Osteoblast (primary cell): ENCODE measurements at regions not wholly inside any gene's neighbourhood (a gene's known extent, or its start where the extent isn't known, plus 50 kb on each side); places are given as distances from the start of the nearest gene placed in this dataset.

ENCODE experiments used
- DNase-seq: peaks from one replicate; pipeline ENCODE4 v3.0.0; 2011; ENCODE audit warnings: low spot score, mixed read lengths; ENCODE audit not compliant: insufficient read length; ENCODE audit errors: missing footprints
- H2AFZ ChIP-seq: 2 replicates; pipeline ENCODE4 v1.6.0; 2011; ENCODE audit warnings: mild to moderate bottlenecking, low read length
- H3K27ac ChIP-seq: 2 replicates; pipeline ENCODE4 v1.5.1; 2011; ENCODE audit warnings: mild to moderate bottlenecking, low read depth, low read length, moderate library complexity
- H3K27me3 ChIP-seq: 2 replicates; pipeline ENCODE4 v1.6.0; 2012; ENCODE audit warnings: mild to moderate bottlenecking, control low read depth, inconsistent platforms, low read length, moderate library complexity; ENCODE audit not compliant: insufficient read depth
- H3K36me3 ChIP-seq: 2 replicates; pipeline ENCODE4 v1.5.1; 2011; ENCODE audit warnings: mild to moderate bottlenecking, low read length, control low read depth, moderate library complexity; ENCODE audit not compliant: insufficient read depth
- H3K4me1 ChIP-seq: 2 replicates; pipeline ENCODE4 v1.5.1; 2011; ENCODE audit warnings: mild to moderate bottlenecking, low read length, control low read depth, moderate library complexity; ENCODE audit not compliant: insufficient read depth
- H3K4me2 ChIP-seq: 2 replicates; pipeline ENCODE4 v1.6.0; 2011; ENCODE audit warnings: mild to moderate bottlenecking, low read length; ENCODE audit not compliant: insufficient read depth
- H3K4me3 ChIP-seq: fragments of 200-600 bp; sonication (generic); 3 replicates; pipeline ENCODE4 v1.5.1; 2012; ENCODE audit warnings: mild to moderate bottlenecking, low read length, inconsistent platforms; ENCODE audit not compliant: insufficient read depth
- H3K79me2 ChIP-seq: 2 replicates; pipeline ENCODE4 v1.6.0; 2012; ENCODE audit warnings: mild to moderate bottlenecking, low read length, control low read depth, inconsistent platforms; ENCODE audit not compliant: insufficient read depth
- H3K9me3 ChIP-seq: 2 replicates; pipeline ENCODE4 v1.5.1; 2011; ENCODE audit warnings: low read depth, low read length, control low read depth
- H4K20me1 ChIP-seq: 2 replicates; pipeline ENCODE4 v1.6.0; 2012; ENCODE audit warnings: mild to moderate bottlenecking, low read length, control low read depth; ENCODE audit not compliant: insufficient read depth
- CTCF ChIP-seq: IDR thresholded peaks from 2 replicates; pipeline ENCODE4 v1.5.1; 2011; ENCODE audit warnings: mild to moderate bottlenecking, low read depth, low read length, moderate library complexity; ENCODE audit errors: extremely low read depth

DNA sequence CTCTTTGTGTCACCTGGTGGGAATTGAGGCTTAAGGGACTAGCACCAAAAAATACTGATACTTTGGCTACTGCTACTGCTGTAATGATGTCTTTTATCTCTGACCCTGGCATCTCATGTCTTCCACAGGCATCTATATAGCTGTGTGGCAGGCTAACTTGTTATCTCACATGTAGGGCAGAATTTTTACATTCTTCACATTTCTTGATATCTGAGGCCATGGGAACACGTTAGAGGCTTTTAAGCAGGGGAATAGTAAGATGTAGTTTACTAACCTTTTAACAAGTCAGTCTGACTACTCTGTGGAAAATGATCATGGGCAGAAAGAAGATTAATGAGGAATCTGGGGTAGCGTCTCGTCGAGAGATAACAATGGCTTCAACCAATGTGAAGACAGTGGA lies 498.4 kb downstream of the PCNX1 start:
- Histone ChIP-seq H3K27ac (no peak overlapping the region), H3K79me2 (peaks cover 92% of the 10 kb centered on the region), H3K4me1 (peaks cover 32% of the 10 kb centered on the region), H3K4me2 (no peak overlapping the region), H3K27me3 (no peaks in the 10 kb centered on the region), H2AFZ (no peak overlapping the region), H3K9me3 (no peaks in the 10 kb centered on the region), H4K20me1 (no peaks in the 10 kb centered on the region), H3K36me3 (no peaks in the 10 kb centered on the region), H3K4me3 (no peak overlapping the region)
- no peak for DNase-seq
- no peak for TF ChIP-seq CTCF

DNA sequence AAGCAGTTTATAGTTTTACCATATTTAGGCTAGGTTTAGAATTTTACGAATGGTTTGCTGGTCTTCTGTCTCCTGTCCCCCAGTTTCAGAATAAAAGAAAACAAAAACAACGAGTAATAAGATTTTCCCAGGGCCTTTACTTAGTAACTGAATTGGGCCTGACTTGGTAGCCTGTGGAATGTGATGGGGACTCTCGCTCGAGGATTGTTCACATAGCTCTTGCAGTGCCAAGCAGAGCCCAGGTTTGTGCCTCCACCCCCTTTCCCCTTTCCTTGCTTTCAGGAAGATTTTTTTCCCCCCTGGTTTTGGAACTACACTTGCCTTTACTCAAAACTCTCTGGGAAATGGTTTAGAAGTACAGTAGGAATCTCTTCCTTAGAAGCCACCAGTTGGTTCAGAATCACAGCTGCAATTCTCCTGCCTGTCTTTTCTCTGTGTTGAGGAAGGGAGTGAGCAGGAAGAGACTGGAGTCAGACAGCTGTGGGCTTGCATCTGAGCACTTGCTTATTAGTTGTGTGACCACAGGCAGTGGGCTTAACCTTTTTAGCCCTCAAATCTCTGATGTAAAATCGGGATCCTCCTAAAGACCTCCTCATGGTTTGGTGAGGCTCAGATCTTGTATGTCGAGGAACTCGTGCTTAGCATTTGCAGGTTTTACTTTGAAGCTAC lies 501.2 kb downstream of the PCNX1 start:
- H3K4me2 ChIP-seq, result peak overlapping the region; percentile 53
- H3K27ac ChIP-seq, result peak overlapping the region; percentile 59
- H2AFZ ChIP-seq, result no peak overlapping the region
- no peaks in the 10 kb centered on the region for H3K36me3 ChIP-seq
- no peaks in the 10 kb centered on the region for H3K9me3 ChIP-seq
- peaks cover 34% of the 10 kb centered on the region for H3K4me1 ChIP-seq
- no peak for DNase-seq
- peak overlapping the region; percentile 16 for H3K4me3 ChIP-seq
- H3K27me3 ChIP-seq, result no peaks in the 10 kb centered on the region
- H3K79me2 ChIP-seq, result peaks cover 97% of the 10 kb centered on the region
- H4K20me1 ChIP-seq, result no peaks in the 10 kb centered on the region
- no peak for TF ChIP-seq CTCF

DNA sequence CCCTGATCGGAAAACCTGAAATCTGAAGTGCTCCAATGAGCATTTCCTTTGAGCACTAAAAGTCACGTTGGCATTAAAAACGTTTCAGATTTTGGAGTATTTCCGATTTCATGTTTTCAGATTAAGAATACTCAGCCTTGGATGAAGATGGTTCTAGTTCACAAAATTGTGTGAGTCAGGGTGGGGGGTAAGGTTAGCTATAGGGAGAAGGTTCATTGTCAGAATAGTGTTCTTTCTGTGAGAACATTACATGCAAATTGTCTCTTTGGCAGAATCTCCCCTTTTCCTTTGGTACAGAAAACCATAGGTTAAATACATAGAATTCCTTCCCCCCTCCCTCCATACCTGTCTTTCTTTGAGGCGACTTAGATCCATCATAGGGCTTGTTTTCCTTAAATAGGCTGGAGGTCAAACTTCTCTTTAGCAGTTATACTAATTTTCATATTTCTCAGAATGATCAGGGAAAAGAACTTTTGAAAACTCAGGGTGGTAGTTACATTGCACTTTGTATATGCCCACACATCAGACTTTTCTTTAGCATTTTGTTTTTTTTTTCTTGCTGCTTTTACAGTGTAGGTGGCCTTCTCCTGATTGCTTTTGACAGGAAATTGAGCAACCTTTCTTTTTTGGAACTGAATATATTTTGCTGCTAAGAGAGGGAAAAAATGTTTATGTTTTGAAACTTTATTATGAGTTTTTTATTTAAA lies 503.5 kb downstream of the PCNX1 start:
- H4K20me1 ChIP-seq, result no peaks in the 10 kb centered on the region
- no peaks in the 10 kb centered on the region for H3K9me3 ChIP-seq
- H3K4me1 ChIP-seq, result peaks cover 50% of the 10 kb centered on the region
- no peak overlapping the region for H3K4me3 ChIP-seq
- no peaks in the 10 kb centered on the region for H3K36me3 ChIP-seq
- H3K79me2 ChIP-seq, result peaks cover 94% of the 10 kb centered on the region
- no peaks in the 10 kb centered on the region for H3K27me3 ChIP-seq
- H3K4me2 ChIP-seq, result peak overlapping the region; percentile 13
- no peak for DNase-seq
- no peak overlapping the region for H2AFZ ChIP-seq
- no peak overlapping the region for H3K27ac ChIP-seq
- TF ChIP-seq CTCF, result no peak

- TF ChIP-seq CTCF, result no peak
- H3K4me1 ChIP-seq, result peaks cover 54% of the 10 kb centered on the region
- H3K27me3 ChIP-seq, result no peaks in the 10 kb centered on the region
- H3K4me2 ChIP-seq, result peak overlapping the region; percentile 13
- H3K79me2 ChIP-seq, result peaks cover 94% of the 10 kb centered on the region
- no peak overlapping the region for H3K4me3 ChIP-seq
- H3K36me3 ChIP-seq, result no peaks in the 10 kb centered on the region
- no peak for DNase-seq
- H3K27ac ChIP-seq, result no peak overlapping the region
- no peaks in the 10 kb centered on the region for H4K20me1 ChIP-seq
- no peaks in the 10 kb centered on the region for H3K9me3 ChIP-seq
- H2AFZ ChIP-seq, result no peak overlapping the region
Observed at GRCh38 chr14:71411285-71411595, 504.0 kb downstream of the PCNX1 start.
